NCI-H345 treated with DMSO at 0.1 percent for 48 hours (cell line): ENCODE measurements at regions not wholly inside any gene's neighbourhood (a gene's known extent, or its start where the extent isn't known, plus 50 kb on each side); places are given as distances from the start of the nearest gene placed in this dataset.

Source experiments
- DNase-seq: peaks from one replicate; lab custom pipeline; 2025; ENCODE audit not compliant: unreplicated experiment; lab: John Stamatoyannopoulos, UW

GRCh38 chr9:1201262-1201661 lies 151.1 kb downstream of the DMRT2 start:
- no peak for DNase-seq

- DNase-seq = no peak
Observed at GRCh38 chr9:1201901-1202300, 151.7 kb downstream of the DMRT2 start.

DNA sequence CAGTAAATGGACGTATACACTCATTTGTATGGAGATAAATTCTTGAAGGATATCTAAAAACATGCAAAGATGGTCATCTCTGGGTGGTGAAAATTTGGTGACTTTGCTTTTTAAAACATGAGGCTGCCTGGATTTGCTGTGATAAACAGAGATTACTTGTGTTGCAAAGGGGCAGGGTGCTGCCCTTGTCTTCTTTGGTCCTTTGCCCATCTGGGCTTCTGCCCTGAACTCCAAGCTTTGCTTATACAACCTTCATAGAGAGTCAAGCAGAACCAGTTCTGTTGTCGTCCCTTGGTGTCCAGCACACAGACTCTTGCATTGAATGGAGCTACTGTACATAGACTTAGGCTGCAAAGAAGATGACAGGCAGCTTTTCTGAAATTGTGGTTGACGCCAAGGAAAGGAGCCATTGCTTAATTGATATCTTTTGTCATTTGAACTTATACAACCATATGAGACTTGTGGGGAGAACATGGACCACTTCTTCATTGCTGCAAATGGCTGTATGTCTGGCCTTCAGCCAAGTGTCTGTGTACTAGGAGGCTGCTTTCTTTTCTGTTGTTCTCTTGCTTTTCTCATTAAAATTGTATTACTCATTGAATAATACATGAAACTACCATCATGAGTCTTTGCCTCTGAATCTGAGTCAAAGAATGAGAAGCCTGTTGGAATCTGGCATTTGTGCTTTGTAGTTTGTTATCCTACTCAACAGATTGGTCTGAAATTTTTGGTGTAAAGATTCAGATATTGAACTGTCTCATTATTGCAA lies 152.5 kb downstream of the DMRT2 start:
- no peak for DNase-seq

DNA sequence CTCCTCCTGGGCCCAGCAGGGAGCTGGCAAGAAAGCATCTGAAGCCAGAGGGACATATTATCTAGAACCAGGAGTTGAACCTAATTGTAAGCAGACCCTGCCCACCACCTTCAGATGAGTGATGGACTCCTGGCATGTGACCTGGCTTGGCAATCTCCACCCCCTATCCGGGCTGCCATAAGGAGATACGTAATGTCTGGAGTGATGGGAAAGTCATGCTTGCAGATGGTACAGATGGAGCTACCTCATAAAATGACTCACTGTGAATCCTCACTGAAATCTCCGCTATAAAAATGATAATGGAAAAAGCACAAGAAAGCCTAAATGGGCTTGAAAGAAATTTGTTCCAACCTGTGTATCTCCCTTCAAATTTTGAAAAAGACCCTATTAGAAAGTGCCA lies 157.5 kb downstream of the DMRT2 start:
- no peak for DNase-seq

- no peak for DNase-seq
Observed at GRCh38 chr9:1208157-1208556, 158.0 kb downstream of the DMRT2 start.

DNA sequence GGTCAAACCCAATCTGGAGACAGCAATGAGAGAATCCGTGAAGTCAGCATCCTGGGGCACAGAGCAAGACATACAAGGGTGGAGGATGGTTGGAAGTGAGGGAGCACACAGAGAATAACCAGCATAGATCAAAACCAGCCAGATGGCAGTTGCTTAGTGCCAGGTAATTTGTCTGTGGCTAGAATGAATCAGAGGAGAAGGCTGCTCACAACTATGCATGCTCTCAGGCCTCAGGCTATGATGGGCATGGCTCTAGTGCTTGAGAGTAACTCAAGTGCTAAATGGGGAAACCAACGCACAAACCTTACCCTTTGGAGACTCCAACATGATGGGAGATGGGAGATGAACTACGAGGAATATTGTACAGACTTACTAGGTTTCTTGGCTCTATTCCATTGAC lies 160.8 kb downstream of the DMRT2 start:
- no peak for DNase-seq

DNA sequence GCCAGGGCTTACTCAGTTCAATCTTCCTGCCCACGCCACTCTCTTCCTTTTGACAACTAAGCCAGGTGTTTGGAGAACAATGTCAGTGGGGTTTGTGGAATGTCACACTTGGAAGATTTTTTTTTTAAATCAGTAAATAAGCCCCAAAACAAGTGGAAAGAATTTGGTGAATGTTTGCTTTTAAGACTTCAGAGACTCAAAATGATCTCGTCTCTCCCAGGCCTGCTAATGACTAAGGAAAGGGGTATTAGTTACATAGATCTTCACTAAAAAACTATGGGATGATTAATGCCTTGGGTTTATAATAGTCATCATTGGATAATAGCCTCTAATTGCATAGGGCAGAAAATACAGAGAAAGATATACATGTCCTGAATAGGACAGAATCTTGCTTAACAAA lies 166.4 kb downstream of the DMRT2 start:
- no peak for DNase-seq

DNA sequence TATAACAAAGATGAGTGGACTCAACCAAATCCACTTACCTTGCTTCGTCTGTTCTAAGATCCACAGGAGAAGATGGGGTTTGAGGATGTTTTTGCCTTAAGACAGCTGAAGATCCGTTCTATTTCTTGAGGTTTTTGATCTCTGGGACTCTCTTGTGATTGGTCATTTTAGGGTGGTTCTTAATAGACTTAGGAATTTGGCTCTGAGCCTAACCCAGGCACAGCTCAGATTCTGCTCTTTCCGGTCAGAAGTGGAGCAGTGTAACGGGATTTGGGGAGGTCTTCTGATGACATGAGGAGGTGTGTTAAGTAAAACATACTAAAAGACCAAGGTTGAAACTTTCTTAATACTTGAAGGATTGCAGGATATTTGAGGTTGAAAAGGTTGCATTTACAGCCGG lies 166.9 kb downstream of the DMRT2 start:
- DNase-seq = no peak

DNA sequence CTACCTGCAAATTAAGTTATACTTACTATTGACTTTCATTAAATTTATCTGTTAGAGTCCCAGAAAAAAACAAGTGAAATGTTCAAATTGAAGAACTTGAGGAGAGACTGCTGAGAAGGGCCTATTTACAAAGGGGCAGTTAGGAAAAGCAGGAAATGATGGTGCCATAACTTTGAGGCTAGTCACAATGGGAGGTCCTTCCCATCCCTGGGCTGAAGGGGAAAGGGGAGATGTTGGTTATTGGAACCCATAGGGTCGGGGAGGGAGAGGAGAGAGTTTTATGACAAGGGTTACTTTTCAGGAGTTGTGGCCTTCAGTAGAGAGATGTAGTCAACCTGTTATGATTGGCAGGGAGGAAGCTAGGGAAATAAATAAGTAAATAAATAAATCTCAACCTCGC lies 169.1 kb downstream of the DMRT2 start:
- no peak for DNase-seq

- no peak for DNase-seq
Observed at GRCh38 chr9:1221298-1221697, 171.1 kb downstream of the DMRT2 start.

- DNase-seq = no peak
Observed at GRCh38 chr9:1222511-1222910, 172.4 kb downstream of the DMRT2 start.

GRCh38 chr9:1231998-1232919 lies 182.1 kb downstream of the DMRT2 start:
- DNase-seq = no peak

DNA sequence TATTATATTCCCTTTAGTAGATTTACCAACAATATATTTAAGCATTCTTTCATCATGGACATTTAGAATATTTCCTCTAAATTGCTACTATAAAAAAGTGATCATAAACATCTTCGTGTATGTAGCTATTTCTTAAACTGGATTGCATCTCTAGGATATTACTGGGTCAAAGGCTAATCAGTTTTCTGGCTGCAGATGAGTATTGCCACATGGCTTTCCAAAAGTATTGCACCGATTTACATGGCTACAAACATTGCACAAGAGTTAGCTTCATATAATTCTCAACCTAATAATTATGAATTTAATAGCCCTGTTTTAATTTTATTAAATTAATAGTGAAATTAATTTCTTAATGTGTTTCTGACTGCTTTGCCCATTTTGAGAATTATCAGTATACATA lies 183.4 kb downstream of the DMRT2 start:
- no peak for DNase-seq

DNA sequence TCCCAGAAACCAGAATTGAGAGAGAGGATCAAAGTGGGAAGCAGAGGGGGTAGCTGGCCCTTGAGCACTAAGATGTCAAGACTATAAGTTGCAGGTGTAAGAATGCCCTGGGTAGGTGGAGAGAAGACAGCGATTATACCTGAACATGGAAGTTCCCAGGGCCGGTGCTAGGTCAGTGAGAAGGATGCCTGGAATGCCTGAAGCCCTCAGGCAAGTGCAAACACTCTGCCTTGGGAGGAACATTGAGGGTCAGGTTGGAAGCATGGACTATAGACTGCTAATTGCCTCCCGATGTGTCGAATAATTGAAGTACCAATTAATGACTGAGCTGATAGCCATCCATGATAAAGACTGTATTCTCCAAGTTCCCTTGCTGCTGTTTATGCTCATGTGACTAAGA lies 185.5 kb downstream of the DMRT2 start:
- no peak for DNase-seq

DNA sequence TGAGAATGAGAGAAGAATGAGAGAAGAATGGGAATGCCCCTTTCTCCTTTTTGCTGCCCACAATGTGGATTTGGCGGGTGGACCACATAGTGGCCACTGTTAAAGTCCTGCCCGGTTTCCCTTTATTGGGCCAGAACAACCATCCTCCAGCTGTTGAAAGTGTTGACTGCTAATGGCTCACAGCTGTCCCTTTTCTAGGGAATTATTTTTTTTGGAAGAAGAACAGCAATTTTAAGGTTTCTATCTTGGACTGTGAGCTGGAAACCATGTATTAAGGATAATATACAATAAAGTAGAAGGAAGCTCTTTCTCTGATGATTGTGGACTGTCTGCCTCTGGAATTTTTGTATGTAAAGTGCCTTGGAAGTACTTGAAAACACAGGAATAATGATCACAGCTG lies 185.9 kb downstream of the DMRT2 start:
- DNase-seq = no peak

DNA sequence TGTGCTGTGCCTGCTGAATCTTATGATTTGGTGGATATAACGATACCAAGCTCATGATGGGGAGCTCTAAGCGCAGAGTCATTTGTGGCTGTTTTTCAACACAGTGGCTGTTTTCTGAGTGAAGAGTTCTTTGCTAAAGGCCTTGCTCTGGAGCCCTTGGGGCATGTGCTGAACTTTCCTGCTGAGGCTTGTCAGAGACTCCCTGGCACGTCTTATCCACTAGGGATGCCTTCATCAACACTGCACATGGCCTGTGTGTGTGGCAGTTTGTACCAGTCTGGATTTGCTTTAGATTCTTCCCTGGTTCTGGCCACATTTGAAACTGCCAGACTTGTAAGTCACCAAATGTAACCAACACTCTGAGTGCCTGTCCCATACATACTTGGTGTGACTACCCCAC lies 188.2 kb downstream of the DMRT2 start:
- no peak for DNase-seq

DNA sequence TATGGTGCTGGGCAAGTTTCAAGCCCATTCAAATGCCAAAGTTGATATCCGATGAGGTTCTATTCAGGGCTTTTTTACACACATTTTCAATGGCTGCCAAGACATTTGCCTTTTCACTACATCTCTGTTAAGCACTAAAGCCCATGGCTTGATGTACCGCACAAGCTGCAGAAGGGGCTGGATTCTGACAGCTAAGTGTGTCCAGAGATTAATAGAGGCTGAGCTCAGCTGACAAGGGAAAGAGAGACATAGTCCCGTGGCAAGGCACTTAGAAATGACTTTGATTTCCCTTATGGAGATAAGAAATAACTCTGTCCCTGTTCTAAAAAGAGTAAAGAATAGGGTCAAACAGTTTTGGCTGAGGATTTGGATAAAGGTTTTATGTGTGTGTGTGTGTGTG lies 198.6 kb downstream of the DMRT2 start:
- DNase-seq = no peak

DNA sequence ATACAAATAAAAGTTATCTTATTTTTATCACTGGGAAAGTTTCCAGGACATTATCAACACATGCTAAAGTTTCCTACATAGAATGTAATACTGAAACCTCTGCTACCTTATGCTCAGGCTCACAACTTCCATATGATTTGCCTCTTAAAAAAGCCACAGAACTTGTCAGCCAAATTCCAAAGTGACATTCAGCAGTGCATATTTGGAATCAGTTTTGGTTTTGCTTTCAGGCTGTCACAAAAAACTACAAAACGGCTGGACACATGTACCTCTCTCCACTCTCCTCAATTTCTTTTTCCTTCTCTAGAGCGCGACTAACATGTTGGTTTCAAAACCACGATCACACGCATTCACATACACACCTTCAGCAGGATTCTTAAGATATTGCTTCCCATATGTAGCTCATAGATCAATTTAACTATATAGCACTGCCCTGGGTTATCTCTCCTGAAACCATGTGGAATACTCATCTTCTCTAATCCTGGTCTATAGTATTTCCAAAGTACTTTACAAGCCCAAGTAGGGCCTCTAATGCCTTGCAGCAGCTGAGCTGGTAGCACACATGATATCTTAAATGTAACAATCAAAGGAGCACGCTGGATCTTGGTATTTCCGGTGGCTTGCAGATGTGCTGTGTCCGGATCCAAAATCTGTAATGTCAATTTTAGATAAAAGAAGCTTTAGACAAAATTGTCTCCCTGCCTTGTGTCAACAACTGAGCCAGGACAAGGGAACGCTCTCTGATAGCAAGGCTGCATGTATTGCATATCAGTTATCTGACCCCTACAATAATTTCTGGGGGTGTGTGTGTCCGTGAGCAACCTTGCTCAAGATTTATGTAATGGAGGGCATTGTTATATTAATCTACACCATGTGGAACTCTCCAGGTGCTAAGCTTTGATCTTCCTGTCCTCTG lies 203.2 kb downstream of the DMRT2 start:
- no peak for DNase-seq

DNA sequence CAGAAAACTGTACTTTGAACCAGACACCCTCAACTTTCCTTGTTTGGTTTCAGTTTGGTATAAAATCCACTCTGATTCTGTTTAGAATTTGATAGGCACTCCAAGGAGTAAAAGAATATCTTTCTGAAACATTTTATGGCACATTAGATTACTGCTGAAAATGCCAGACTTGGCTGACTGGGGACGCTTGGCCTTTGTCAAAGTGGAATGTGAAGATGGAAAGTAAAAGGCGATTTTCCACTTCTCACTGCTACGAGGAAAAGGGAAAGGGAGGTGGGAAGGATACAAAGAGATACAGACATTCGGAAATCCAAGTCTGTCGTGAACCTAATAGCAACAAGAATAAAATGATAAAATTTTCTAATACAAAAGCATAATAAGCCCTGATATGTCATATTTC lies 203.9 kb downstream of the DMRT2 start:
- no peak for DNase-seq

- no peak for DNase-seq
Observed at GRCh38 chr9:1256178-1256577, 206.0 kb downstream of the DMRT2 start.

DNA sequence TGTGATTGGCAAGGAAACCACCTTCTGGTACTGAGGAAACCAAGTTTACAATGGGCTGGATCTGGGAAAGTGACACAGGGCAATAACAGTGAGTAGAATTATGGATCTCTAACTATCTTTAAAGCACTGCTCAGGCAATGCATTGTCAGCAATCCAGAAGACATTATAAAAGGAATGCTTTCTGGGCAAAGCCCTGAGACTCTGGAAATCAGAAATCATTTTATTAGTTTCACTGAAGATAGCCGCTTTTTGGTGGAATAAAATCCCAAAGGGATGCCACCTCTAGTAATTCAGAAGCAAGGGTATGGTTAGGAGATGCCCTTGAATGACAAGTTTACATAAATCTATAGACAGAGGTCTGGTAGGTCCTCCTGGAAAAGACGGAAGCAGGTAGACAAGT lies 211.1 kb downstream of the DMRT2 start:
- no peak for DNase-seq
